Esophagus squamous epithelium (tissue), 4 donors: ENCODE measurements at regions not wholly inside any gene's neighbourhood (a gene's known extent, or its start where the extent isn't known, plus 50 kb on each side); places are given as distances from the start of the nearest gene placed in this dataset.

Experiments
- CTCF ChIP-seq, 6 experiments: fragments of 450-650 bp in 4 of 6; fragments of 200-600 bp in 2 of 6; sonication (generic) in 2 of 6; IDR thresholded peaks; one replicate each; pipeline ENCODE4 v1.5.1; 2016 to 2019; ENCODE audit warnings: antibody characterized with exemption in 6 of 6, mild to moderate bottlenecking in 4 of 6, moderate library complexity in 4 of 6
- POLR2A ChIP-seq, 4 donors: fragments of 450-650 bp; IDR thresholded peaks; one replicate each; pipeline ENCODE4 v1.6.1; 2017; ENCODE audit warnings: antibody characterized with exemption in 4 of 4, mild to moderate bottlenecking in 4 of 4, moderate library complexity in 3 of 4

- TF ChIP-seq POLR2A (IDR thresholded peaks at IDR 0.05) (no peak), CTCF (IDR thresholded peaks at IDR 0.05) (no peak)
Measured at GRCh38 chr1:233452724-233453123, 125.2 kb downstream of the MAP3K21 start.
